GM10248 (cell line): ENCODE measurements at regions not wholly inside any gene's neighbourhood (a gene's known extent, or its start where the extent isn't known, plus 50 kb on each side); places are given as distances from the start of the nearest gene placed in this dataset.

Source experiments
- CTCF ChIA-PET: fragments of 300-600 bp; sonication (Branson Sonifier 250); formaldehyde crosslinking; extraction: SDS; loops from one replicate; lab custom pipeline; 2021; ENCODE audit warnings: antibody characterized with exemption; lab: Yijun Ruan, JAX
- POLR2A ChIA-PET: fragments of 350-650 bp; sonication (Branson Sonifier 250); formaldehyde crosslinking; extraction: SDS; loops from one replicate; lab custom pipeline; 2020; ENCODE audit warnings: antibody characterized with exemption; lab: Yijun Ruan, JAX
- DNase-seq: peaks from one replicate; pipeline ENCODE4 v3.0.0; 2012; ENCODE audit errors: extremely low spot score
- TF ChIP-seq, protein P1 (sequence below): IDR thresholded peaks from 2 replicates; pipeline ENCODE4 v1.5.1; 2012; ENCODE audit warnings: mild to moderate bottlenecking, low read depth; ENCODE audit errors: extremely low read depth, missing control alignments, control extremely low read depth

DNA sequence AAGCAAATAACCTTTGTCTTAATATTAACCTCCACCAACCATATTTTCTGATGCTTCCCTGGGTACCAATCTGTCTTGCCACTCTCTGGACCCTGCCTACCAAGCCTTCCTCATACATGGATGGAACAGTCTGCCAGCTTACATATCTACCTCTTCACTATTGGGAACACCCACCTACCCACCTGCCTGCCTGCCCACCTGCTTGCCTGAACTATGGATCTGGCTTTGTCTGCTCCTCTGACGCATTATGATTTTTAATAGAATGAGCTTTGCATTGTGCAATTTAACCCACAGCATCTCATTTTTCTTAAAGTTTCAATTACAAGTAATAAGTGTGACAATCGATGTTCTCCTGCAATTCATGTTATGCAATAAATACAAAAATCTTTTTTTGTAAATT, 137.9 kb upstream of the LSM8 start:
- POLR2A ChIA-PET, result no interaction called here
- CTCF ChIA-PET, result no interaction called here
- TF ChIP-seq, protein P1, sequence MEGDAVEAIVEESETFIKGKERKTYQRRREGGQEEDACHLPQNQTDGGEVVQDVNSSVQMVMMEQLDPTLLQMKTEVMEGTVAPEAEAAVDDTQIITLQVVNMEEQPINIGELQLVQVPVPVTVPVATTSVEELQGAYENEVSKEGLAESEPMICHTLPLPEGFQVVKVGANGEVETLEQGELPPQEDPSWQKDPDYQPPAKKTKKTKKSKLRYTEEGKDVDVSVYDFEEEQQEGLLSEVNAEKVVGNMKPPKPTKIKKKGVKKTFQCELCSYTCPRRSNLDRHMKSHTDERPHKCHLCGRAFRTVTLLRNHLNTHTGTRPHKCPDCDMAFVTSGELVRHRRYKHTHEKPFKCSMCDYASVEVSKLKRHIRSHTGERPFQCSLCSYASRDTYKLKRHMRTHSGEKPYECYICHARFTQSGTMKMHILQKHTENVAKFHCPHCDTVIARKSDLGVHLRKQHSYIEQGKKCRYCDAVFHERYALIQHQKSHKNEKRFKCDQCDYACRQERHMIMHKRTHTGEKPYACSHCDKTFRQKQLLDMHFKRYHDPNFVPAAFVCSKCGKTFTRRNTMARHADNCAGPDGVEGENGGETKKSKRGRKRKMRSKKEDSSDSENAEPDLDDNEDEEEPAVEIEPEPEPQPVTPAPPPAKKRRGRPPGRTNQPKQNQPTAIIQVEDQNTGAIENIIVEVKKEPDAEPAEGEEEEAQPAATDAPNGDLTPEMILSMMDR, result no peak
- no peak for DNase-seq

DNA sequence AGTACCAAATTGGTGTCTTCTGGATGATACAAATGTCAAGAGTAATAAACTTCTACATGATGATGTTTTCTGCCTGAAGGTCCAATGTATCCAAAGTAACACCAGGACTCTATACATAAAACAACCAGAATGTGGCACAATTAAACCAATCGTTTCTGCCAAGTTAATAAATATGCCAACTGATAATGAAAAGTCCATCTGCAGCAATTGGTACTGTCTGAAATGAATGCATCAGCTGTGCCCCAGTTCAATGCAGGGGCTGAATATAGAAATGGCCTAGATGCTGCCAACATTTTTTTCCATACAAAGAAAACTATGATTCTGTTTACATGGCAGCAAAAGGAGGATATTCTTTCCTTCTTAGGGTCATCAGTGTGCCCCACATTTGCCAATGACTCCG, 137.2 kb upstream of the LSM8 start:
- CTCF ChIA-PET, result interaction anchor here (1.2 kb wide), 1 partner anchor 10 kb away, joined by 5 read pairs; no protein-coding TSS in a partner anchor
- POLR2A ChIA-PET, result no interaction called here
- no peak for DNase-seq
- TF ChIP-seq, protein P1, result no peak

DNA sequence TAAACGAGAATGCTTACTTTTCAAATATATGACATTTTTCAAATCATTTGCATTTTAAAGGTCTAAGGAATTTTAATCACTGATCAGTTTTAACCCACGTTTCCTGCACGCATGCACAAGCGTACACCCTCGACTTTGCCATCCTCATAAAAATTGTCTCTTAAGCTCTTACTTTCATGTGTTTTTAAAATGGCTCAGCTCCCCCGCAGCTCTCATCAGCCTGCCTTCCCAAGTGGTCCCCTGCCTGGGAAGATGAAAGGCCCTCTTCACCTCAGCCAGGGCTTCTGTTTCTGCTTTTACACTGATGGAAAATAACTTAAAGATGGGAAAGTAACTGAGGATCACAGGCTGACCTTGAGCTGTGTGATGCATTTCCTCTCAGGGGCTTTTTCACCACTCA, 131.6 kb upstream of the LSM8 start:
- DNase-seq, result no peak
- ChIA-PET POLR2A (no interaction called here), CTCF (no interaction called here)
- TF ChIP-seq, protein P1, result no peak

DNA sequence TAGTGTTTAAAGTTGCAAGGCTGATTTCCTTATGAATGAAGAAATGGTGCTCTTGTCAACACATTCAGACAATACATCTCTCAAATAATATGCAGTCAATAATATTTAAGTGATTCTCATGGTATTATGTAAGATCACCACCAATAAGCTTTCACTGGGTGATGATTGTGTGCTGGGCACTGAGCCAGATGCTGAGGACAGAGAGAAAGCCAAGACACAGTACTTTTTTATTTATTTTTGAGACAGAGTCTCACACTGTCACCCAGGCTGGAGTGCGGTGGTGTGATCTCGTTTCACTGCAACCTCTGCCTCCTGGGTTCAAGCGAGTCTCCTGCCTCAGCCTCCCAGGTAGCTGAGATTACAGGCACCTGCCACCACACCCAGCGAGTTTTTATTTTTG, 130.6 kb upstream of the LSM8 start:
- DNase-seq, result no peak
- ChIA-PET POLR2A (no interaction called here), CTCF (no interaction called here)
- TF ChIP-seq, protein P1, result no peak

DNA sequence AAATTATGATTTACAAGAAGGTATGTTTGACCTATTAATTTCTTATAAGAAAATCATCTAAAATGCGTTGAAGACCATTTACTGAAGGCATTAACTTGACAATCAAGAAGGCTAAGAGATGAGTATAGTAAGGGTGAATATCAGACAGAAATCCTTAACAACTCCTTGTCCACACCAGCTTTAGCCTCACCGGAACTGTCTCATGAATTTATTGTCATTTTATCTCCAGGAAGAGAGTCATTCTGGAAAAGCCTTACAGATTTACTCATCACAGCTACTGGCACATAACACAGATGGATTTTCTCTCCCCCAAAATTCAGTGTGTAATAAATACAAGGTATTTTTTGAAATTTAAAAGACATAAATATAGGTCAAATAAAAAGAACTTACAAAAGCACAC, 129.4 kb upstream of the LSM8 start:
- DNase-seq, result no peak
- ChIA-PET CTCF (no interaction called here), POLR2A (no interaction called here)
- TF ChIP-seq, protein P1, result no peak

DNA sequence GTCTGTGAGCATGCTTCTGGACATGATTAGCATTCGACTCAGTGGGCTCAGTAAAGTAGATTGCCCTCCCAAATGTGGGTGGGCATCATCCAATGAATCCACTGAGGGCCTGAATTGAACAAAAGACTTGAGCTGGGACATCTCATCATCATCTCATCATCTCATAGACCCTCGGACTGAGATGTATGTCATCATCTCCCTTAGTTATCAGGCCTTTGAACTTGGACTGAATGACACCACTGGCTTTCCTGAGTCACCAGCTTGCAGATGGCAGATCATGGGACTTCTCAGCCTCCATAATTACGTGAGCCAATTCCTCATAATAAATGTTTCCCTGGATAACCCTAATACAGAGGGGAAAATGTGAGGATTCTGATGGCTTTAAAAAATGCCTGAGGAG, 128.3 kb upstream of the LSM8 start:
- TF ChIP-seq, protein P1, result no peak
- POLR2A ChIA-PET, result no interaction called here
- no peak for DNase-seq
- CTCF ChIA-PET, result no interaction called here

DNA sequence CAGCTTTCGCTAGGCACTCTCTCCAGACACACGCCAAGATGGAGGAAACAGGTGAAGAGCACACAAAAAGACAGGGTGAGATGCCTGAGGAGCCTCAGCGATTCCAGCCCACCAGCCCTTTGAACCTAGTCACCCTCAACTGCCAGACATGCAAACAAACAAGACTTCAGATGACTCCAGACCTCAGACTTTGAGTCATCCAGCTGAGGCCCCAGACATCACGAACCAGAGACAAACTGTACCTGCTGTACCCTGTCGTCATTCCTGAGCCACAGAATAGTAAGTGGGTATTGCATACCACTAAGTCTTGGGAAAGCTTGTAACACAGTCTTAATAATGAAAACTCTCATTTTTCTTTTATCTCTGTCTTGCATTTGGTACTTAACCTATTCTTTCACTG, 126.6 kb upstream of the LSM8 start:
- ChIA-PET CTCF (interaction anchor here (2.1 to 2.4 kb wide), 2 partner anchors 10 to 11 kb away, joined by 5 to 6 read pairs; no protein-coding TSS in a partner anchor), POLR2A (no interaction called here)
- DNase-seq, result no peak
- TF ChIP-seq, protein P1, result no peak
